GM12872 (cell line): ENCODE measurements at regions not wholly inside any gene's neighbourhood (a gene's known extent, or its start where the extent isn't known, plus 50 kb on each side); places are given as distances from the start of the nearest gene placed in this dataset.

Source experiments
- CTCF ChIP-seq: IDR thresholded peaks from 3 replicates; pipeline ENCODE4 v1.5.1; 2011; ENCODE audit warnings: low read depth, mild to moderate bottlenecking, low read length, moderate library complexity; ENCODE audit not compliant: insufficient read depth

DNA sequence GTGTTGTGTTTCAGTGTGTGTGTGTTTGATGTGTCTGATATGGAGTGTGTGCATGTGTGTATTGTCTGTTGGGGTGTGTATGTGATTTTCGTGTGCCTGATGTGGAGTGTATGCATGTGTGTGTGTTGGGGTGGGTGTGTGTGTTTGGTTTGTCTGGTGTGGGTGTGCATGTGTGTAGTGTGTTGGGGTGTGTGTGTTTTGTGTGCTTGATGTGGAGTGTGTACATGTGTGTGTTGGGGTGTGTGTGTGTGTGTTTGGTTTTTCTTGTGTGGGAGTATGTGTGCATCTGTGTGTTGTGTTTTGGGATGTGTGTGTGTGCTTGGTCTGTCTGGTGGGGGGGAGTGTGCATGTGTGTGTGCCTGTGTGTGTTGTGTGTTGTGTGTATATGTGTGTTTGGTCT lies 247.4 kb upstream of the ST6GAL2 start:
- TF ChIP-seq CTCF, result no peak

DNA sequence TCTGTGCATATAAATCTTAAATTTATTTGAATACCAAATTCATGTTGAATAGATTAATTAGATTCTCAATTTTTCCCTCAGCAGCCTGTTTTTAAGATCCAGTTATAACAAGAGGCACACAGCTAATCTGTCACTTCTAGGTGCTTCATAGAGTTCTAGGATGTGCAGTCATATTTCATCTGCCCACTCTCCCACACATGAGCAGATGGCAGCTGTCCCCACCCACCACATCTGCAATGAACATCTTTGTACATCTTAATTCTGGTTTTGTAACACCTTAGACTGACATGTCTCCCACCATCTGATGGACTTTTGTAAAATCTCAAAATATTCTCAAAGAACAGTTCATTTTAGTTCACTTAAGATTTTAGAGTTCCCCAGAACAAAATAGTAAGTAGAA lies 250.8 kb upstream of the ST6GAL2 start:
- TF ChIP-seq CTCF, result no peak

- TF ChIP-seq CTCF, result no peak
Measured at GRCh38 chr2:107137706-107138105, 251.7 kb upstream of the ST6GAL2 start.

DNA sequence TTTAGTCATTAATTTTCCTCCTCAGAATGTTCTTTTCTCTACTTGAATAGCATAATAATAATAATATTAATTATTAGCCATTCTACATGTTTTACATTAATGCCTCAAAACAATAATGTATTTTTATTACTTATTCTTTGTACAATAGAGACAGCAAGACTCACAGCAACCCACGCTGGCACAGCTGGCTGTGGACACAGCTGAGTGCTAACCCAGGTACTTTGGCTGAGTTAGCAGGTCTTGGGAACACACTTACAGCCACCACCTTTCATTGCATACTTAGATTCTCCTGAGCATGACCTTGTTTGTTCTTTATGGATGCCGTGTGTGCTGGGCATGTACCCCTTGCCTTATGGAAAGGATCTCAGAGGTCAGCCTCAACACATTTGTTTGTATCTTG lies 260.2 kb upstream of the ST6GAL2 start:
- no peak for TF ChIP-seq CTCF

DNA sequence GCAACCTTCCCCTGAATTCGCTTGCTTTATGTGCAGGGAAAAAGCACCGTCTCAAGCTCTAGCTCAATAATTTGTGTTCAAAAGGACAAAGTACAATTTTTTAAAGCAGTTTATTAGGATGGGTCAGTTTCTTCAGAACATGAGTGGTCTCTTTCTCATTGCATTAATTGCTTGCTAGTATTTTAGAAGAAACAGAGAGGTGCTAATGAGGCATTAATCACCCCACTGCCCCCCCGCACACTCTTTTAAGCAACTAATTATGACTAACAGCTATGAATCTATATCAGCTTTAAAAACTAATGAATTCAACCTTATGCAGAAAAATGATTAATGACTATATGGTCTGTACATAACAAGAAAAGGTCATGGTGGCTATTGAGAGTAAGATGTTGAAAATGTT lies 262.1 kb upstream of the ST6GAL2 start:
- TF ChIP-seq CTCF, result no peak

- no peak for TF ChIP-seq CTCF
Measured at GRCh38 chr2:107148496-107148895, 262.5 kb upstream of the ST6GAL2 start.

DNA sequence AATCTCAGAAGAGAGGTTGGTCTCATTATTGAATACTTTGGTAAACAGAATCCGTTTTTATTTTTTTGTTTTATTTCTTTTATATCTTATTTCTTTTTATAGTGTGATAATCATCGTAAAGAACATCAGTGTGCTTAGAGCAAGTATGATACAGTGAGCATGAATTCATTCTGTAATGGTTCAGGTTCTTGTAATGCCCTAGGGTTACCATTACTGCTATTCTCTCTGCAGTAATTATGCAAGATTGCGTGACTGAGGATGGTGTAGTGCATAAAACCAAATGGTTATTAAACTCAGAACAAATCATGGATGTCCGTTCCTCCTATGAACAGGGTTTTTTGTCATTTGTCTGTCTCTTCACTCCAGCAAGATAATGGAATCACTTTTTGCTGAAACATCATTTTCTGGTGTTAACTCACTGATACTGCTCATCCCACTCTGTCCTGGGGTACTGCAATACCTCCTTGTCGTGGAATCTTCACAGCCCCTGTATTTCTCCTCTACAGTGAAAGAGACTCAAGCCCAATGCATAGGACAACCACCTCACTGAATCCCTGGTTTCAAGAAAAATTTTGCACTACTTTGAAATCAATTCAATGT lies 274.8 kb upstream of the ST6GAL2 start:
- TF ChIP-seq CTCF, result no peak
